ENCODE measurements at regions not wholly inside any gene's neighbourhood (a gene's known extent, or its start where the extent isn't known, plus 50 kb on each side); places are given as distances from the start of the nearest gene placed in this dataset.

DNA sequence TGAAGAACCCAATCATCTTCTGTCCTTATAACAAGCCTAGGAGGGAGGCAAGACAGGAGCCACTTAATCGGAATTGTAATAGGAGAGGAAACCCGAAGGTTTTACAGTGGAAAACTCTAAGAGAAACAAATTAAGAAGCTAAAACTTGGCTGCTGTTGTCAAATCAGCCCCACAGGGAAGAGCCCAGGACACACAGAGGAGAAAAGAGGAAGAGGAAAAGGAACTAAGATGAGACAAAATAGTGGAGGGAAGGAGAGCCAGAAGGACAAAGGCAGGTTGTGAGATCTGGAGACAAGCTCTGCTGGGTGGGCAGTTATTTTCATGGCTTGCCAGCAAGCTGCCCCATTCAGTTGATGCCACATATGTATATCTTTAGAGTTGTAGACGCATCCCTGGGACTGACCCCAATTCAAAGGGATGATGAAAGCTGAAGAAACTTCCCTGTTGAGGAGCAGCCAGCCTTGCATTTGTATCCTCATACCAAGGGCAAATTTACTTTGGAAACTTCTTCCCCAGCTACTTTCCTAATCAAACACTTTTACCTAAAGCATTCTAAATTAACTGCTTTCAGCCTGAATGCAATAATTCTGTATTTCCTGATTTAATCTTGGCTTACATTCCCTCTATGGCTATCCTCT lies 499.8 kb upstream of the MEIS1 start:
- CTCF ChIA-PET = no interaction called here
- H3K4me3 ChIP-seq (ENCODE audit: low read depth in 2 of 2, low read length in 2 of 2) = no peak overlapping the region
- intact Hi-C loops (cut with micrococcal nuclease; ENCODE audit: unreplicated experiment) (no loop called here), in situ Hi-C loops (cut with HindIII; ENCODE audit: low pct_unique_long_range_greater_than_20kb, low sequenced_read_pairs) (no loop called here)
- TF ChIP-seq, protein P1, sequence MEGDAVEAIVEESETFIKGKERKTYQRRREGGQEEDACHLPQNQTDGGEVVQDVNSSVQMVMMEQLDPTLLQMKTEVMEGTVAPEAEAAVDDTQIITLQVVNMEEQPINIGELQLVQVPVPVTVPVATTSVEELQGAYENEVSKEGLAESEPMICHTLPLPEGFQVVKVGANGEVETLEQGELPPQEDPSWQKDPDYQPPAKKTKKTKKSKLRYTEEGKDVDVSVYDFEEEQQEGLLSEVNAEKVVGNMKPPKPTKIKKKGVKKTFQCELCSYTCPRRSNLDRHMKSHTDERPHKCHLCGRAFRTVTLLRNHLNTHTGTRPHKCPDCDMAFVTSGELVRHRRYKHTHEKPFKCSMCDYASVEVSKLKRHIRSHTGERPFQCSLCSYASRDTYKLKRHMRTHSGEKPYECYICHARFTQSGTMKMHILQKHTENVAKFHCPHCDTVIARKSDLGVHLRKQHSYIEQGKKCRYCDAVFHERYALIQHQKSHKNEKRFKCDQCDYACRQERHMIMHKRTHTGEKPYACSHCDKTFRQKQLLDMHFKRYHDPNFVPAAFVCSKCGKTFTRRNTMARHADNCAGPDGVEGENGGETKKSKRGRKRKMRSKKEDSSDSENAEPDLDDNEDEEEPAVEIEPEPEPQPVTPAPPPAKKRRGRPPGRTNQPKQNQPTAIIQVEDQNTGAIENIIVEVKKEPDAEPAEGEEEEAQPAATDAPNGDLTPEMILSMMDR (IDR thresholded peaks at IDR 0.05) = no peak
- TF ChIP-seq POLR2AphosphoS5 (IDR thresholded peaks at IDR 0.05; ENCODE audit: low read depth, low read length) = no peak
- no peak for TF ChIP-seq TCF7L2 (IDR thresholded peaks at IDR 0.05; ENCODE audit: low read depth, low read length)
- TF ChIP-seq SIN3A (IDR thresholded peaks at IDR 0.05; ENCODE audit: borderline replicate concordance, insufficient read depth, low read depth, low read length) = no peak
- TF ChIP-seq, protein P2, sequence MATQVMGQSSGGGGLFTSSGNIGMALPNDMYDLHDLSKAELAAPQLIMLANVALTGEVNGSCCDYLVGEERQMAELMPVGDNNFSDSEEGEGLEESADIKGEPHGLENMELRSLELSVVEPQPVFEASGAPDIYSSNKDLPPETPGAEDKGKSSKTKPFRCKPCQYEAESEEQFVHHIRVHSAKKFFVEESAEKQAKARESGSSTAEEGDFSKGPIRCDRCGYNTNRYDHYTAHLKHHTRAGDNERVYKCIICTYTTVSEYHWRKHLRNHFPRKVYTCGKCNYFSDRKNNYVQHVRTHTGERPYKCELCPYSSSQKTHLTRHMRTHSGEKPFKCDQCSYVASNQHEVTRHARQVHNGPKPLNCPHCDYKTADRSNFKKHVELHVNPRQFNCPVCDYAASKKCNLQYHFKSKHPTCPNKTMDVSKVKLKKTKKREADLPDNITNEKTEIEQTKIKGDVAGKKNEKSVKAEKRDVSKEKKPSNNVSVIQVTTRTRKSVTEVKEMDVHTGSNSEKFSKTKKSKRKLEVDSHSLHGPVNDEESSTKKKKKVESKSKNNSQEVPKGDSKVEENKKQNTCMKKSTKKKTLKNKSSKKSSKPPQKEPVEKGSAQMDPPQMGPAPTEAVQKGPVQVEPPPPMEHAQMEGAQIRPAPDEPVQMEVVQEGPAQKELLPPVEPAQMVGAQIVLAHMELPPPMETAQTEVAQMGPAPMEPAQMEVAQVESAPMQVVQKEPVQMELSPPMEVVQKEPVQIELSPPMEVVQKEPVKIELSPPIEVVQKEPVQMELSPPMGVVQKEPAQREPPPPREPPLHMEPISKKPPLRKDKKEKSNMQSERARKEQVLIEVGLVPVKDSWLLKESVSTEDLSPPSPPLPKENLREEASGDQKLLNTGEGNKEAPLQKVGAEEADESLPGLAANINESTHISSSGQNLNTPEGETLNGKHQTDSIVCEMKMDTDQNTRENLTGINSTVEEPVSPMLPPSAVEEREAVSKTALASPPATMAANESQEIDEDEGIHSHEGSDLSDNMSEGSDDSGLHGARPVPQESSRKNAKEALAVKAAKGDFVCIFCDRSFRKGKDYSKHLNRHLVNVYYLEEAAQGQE (IDR thresholded peaks at IDR 0.05; ENCODE audit: insufficient read depth in 1 of 2, low read depth in 2 of 2, low read length in 1 of 2) = no peak
- no peak overlapping the region for H3K27ac ChIP-seq (ENCODE audit: low read length)
- H3K36me3 ChIP-seq (ENCODE audit: control insufficient read depth, insufficient read depth, low read length) = no peaks in the 10 kb centered on the region
- H3K9me3 ChIP-seq (ENCODE audit: control insufficient read depth, insufficient read depth, low read depth, low read length) = no peaks in the 10 kb centered on the region
- no peaks in the 10 kb centered on the region for H3K4me1 ChIP-seq (ENCODE audit: control insufficient read depth, insufficient read depth, low read length)
- ATAC-seq = no peak
- no TSS peak for BruUV-seq (replicated peaks)
- no peak for DNase-seq (ENCODE audit: low read depth, low spot score)
- H3K27me3 ChIP-seq (ENCODE audit: control insufficient read depth, insufficient read depth, low read length) = no peaks in the 10 kb centered on the region
- POLR2A ChIA-PET = interaction anchor here (0.6 kb wide), 1 partner anchor 78 kb away, joined by 9 read pairs; no protein-coding TSS in a partner anchor

- no peak for ATAC-seq
- TF ChIP-seq TCF7L2 (IDR thresholded peaks at IDR 0.05; ENCODE audit: low read depth, low read length) (no peak), SIN3A (IDR thresholded peaks at IDR 0.05; ENCODE audit: borderline replicate concordance, insufficient read depth, low read depth, low read length) (no peak), POLR2AphosphoS5 (IDR thresholded peaks at IDR 0.05; ENCODE audit: low read depth, low read length) (no peak)
- TF ChIP-seq, protein P1 (IDR thresholded peaks at IDR 0.05) = no peak
- TF ChIP-seq, protein P2 (IDR thresholded peaks at IDR 0.05; ENCODE audit: insufficient read depth in 1 of 2, low read depth in 2 of 2, low read length in 1 of 2) = no peak
- in situ Hi-C loops (cut with HindIII; ENCODE audit: low pct_unique_long_range_greater_than_20kb, low sequenced_read_pairs) (no loop called here), intact Hi-C loops (cut with micrococcal nuclease; ENCODE audit: unreplicated experiment) (no loop called here)
- no peaks in the 10 kb centered on the region for H3K36me3 ChIP-seq (ENCODE audit: control insufficient read depth, insufficient read depth, low read length)
- POLR2A ChIA-PET = no interaction called here
- H3K27ac ChIP-seq (ENCODE audit: low read length) = no peak overlapping the region
- BruUV-seq (replicated peaks) = no TSS peak
- no peaks in the 10 kb centered on the region for H3K4me1 ChIP-seq (ENCODE audit: control insufficient read depth, insufficient read depth, low read length)
- no peaks in the 10 kb centered on the region for H3K9me3 ChIP-seq (ENCODE audit: control insufficient read depth, insufficient read depth, low read depth, low read length)
- H3K27me3 ChIP-seq (ENCODE audit: control insufficient read depth, insufficient read depth, low read length) = no peaks in the 10 kb centered on the region
- CTCF ChIA-PET = no interaction called here
- DNase-seq (ENCODE audit: low read depth, low spot score) = no peak
- H3K4me3 ChIP-seq (ENCODE audit: low read depth in 2 of 2, low read length in 2 of 2) = no peak overlapping the region
These were observed 500.2 kb upstream of the SPRED2 start for GRCh38 chr2:65932571-65932970.

All from Panc1 (cell line).